ENCODE measurements at regions not wholly inside any gene's neighbourhood (a gene's known extent, or its start where the extent isn't known, plus 50 kb on each side); places are given as distances from the start of the nearest gene placed in this dataset.

DNA sequence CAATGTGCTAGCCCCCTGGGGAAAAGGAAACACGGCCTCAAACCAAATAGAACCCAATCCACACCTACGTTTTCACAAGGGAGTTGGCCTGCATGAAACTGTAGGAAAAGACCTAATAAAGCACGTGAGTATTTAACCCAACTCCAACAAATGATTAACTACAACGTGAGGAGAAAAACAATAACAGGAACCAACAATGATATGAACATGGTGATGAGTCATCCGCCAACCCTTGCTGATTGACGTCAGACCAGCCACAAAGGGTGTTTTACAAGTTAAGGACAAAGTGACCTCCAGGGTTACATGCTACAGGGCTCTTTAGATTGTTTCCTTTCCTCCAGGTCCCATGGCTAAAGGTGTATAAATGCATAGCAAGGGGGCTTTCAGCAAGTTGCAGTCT lies 460.5 kb downstream of the COG6 start:
- DNase-seq (ENCODE audit: low spot score): peak; percentile 20

DNA sequence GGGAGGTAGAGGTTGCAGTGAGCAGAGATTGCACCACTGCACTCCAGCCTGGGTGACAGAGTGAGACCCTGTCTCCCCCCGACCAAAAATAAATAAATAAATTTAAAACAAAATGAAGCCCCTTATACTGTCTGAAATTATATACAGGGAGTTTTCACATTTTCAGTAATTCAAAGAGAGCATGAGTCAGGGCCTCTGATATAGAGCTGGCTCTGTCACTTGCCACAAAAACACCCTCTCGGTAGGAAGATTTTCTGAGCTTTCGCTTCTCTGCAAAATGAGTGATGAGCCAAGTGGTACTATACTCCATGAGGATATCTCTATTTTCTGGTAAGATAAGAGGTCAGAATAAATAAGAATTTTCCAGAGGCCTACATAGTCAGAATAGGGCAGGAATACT lies 462.9 kb downstream of the COG6 start:
- DNase-seq (ENCODE audit: low spot score): no peak

DNA sequence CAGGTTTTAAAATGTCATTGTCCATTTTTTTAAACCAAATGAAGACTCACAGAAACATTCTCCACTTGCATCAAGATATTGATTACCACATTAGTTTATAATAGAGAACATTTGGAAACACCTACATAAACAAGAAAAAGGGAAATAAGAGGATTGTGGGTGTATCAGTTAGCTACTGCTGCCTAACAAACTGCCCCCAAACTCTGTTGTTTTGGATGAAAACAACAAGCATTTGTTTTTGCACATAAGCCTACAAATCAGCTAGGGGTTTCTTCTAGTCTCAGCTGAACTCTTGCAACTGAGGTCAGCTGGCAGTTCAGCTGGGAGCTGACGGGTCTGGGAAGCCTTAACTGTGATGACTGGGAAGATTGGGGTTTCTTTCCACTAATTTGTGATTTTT lies 464.4 kb downstream of the COG6 start:
- DNase-seq (ENCODE audit: low spot score): no peak

DNA sequence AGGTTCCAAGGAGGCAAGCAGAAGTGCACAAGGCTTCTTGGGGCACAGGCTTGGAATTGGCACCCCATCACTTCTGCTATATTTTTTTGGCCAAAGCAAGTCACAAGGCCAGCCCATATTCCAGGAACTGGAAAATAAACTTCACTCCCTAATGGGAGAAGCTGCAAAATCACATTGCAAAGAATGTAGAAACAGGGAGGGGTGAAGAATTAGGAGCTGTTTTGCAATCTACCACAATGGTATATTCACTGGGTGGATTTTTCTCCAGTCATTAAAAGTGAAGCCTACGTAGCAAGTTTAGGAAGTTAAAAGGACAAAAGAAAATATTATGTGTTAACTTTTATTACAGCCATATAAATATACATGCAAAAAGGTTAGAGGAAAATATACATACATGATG lies 464.8 kb downstream of the COG6 start:
- DNase-seq (ENCODE audit: low spot score): peak; percentile 27

DNA sequence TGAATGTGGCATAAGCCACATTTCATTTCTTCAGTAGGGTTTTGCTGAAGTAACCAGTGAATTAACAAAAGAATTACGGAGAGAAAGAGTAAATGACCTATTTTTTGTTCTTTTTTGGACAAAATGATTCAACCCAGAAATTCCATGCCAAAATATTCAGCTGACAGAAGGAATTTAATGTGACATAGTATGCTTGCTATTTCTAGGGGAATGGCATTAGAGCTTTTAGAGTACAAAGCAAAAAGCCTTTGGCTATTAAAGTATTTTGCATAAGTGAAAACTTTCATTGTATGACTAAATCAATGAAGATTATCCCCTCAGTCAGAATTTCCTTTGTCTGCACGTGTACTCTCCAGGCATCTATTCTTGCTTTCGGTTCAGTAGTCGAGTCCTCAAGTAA lies 465.3 kb downstream of the COG6 start:
- peak; percentile 55 for DNase-seq (ENCODE audit: low spot score)

DNA sequence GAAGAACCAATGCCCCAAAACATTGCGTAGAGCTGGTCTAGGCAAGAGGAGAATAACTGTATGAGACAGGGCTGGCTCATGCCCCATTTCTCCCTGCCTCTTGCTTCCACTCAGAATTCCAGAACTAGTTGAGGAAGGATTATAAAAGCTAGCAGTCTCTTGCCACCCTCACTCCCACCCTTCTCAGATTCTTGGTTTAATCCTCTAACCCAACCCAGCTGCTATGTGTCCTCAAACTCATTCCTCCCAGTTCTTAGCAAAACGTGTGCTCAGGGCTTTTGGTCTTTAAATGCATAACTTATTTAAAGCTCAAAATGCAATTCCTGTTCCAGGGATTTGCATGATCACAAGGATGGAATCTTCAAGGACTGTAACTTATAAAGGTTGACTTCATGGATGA lies 466.3 kb downstream of the COG6 start:
- no peak for DNase-seq (ENCODE audit: low spot score)

DNA sequence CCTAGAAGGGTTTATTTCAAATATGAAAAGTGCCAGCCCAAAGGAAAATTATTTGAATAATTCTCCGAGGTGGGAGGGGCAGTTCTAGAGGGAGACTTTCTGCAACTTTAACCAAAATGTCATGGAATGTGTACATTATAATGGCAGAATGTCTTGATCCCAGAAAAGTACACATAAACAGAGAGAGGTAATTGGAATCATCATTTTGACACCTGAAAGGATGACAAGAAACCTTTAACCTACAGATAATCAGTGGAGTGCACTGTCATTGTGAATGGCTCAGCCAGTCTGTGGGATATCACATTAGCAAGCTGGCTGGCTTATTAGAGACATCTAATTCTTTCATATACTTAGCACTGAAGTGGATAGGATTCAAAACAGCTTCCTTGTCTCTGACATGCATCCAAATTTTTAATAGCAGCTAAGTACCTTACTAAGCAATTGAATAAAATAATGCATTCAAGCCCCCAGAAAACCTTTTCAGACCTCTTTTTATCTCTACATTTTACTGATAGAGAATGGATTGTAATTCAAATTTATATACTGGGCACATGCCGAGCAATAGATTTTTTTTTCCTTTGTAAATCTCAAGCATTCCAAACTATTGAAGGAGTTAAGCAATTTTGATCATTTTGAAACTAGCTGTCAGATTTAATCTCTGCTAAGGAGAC lies 468.6 kb downstream of the COG6 start:
- no peak for DNase-seq (ENCODE audit: low spot score)

DNA sequence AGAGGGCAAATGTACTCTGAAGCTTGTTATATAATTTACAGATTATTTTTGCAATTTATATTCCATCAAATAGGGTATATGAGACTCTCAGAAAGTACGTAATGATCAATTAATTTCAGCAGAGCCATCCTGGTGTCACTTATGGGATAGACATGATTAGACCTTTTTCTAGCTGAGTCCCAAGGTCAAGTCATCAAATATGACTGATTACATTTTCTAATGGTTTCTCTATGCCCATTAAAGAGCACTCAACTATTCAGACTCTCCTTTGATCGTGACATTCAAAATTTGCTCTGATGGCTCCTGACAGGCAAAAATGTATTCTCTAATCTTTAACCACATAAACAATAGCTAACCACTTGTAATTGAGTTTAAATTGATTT lies 469.2 kb downstream of the COG6 start:
- no peak for DNase-seq (ENCODE audit: low spot score)

DNA sequence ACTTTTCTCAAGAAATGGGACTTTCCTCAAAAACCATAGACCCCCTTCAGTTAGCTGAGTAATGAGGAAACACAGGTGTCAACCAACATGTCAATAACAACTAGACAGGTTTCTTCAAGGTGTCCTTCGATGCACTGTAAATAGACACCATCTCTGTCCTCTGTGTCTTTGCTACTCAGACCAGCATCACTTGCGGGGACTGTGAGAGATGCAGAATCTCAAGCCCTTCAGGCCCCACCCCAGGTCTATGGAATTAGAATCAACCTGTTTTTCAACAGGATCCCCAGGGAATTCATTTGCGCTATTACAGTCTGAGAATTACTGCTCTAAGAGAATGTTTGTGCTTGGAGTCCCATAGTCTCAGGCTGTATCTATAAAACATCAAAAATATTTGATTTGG lies 469.9 kb downstream of the COG6 start:
- DNase-seq (ENCODE audit: low spot score): no peak

DNA sequence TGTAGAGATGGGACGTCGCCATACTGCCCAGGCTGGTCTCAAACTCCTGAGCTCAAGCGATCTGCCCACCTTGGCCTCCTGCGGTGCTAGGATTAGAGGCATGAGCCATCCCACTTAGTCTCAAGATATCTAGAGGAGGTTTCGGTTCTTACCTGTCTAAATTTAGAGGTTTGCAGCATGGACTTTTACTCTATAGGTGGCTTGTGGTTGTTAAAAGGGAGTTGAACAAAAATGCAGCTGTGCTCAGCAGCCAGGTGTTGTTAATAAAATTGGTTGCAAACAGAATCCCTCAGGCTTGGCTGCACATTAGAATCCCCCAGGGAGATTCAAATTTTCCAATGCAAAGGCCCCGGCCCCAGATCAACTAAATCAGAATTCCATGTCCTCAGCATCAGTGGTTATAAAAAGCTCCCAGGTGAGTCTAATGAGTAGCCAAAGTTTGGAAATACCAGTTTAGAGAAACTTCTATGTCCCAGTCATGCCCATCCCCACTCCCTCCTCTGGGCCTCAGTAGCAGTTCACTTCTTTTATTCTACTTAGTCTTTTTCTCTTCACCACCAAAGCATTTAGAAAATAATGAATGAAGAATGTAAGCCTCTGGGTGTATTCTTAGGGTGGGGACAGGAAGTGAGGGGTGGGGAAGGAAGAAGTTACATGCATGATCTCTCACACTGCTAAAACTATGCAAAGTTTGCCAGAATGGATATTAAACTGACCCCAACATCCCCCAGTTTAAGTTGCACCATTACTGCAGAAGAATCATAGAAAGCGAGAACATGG lies 471.0 kb downstream of the COG6 start:
- DNase-seq (ENCODE audit: low spot score): no peak

DNA sequence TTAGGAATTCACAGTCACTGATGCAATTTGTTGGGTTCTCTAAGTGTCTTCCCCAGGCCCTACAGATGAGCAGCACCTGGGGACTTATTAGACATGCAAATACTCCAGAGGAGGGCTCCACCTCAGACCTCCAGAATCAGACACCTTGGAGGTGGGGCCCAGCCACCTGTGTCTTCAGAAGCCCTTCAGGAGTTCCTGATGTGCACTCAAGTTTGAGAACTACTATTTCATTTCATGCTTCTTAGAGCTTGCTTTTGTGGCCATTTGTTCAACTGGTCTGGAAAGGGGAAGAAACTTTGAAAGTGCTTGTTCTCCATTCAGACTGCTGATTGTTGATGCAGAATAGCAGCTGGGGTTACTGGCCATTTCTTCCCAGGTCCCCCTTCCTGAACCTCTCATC lies 472.0 kb downstream of the COG6 start:
- DNase-seq (ENCODE audit: low spot score): no peak

DNA sequence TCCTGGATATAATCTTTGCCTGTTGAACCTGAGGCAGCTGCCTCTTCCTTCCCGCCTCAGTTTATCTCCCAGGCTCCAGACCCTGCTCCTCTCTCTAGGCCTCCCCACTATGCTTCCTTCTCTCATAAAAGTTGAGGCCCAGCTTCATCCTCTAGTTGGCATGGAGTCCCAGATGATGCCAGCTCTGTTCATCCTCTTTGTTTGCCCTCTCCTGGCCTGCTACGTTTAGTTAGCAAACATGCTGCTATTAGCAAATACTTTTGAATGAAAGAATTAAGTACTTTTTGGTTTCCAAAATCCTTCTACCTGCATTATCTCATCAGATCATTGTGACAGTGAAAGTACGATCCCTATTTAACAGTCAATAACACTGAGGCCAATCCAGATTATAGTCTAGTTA lies 472.5 kb downstream of the COG6 start:
- DNase-seq (ENCODE audit: low spot score): no peak

DNA sequence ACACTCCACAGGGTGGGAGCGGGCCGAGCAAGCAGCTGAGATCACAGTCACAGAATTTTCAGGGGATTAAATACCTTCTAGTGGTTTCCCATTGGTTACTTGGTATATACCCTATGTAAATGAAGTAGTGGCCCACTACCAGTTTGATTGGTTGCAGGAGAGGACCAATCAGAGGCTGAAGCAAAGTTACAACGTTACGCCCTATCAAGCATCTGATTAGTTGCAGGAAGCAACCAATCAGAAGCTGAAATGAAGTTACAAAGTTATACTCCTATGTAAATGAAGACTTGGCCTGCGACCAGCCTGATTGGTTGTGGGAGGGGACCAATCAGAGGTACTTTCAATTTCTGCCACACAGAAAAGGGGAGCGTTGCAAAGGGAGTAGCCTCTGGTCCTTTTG lies 474.0 kb downstream of the COG6 start:
- DNase-seq (ENCODE audit: low spot score): no peak

DNA sequence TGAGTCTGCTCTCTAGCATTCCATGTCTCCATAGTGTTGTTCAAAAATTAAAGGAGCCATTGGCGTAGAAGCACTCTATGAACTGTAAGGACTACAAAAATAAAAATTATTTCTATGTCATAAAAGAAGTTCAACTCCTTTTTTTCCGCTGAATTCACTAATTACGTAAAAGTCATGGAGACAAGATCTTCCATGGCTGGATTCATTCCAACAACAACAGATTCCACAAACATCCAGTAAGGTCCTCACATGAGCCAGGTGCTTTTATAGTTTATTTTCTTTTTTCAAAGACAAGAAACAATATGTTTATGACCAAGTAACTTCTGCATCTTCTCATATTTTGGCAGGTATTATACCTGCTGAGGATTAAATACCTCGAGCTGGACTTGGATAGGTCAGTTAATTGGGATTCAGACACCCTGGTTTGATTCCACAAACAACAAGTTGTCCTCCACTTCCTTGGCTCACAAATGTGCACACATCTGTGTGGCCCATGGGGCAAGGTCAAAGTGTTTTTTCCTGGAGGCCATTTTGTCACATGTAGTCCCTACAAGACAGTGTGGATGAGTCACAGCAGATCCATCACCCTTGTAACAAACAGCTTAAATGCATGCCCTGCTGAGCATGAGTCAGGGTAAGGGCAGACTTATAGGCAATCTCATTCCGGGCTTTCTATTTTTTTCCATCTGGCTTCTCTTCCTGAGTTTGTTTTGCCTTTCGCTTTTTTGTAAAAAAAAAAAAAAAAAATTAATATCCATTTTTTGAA lies 475.6 kb downstream of the COG6 start:
- DNase-seq (ENCODE audit: low spot score): peak; percentile 19

DNA sequence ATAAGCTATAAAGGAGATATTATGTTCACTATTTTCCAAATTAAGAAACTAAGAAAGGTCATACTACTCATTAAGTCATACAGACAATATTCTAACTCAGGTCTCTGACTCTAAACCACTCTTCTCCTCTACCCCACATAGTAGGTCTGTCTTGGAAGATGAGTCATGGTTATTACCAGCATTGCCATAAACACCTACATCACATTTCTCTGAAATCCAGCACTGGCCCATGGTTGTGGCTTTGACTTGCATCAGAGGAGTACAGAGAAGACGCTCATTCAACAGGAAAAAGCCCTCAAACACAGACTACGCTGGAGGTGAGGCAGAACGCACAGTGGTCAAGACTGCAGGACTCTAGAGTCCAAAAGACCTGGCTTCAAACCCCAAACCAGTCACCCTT lies 476.8 kb downstream of the COG6 start:
- DNase-seq (ENCODE audit: low spot score): no peak

DNA sequence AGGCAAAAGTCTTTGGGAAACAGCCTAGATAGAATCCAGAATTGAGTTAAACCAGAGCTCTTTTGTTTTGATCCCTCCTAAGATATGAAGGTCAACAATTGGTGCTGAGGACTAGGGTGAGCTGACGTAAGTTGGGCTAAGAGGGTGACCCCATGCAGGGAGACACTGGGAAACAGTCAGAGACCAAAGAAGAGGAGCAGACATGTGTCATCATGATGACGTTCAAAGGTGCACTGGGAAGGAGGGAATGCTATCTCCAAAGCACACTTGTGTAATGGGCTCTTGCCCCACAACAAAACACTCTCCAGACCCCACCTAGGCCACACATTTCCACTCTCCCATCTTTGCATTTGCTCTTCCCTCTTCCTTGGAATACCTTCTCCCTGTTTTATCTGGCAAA lies 481.4 kb downstream of the COG6 start:
- no peak for DNase-seq (ENCODE audit: low spot score)

DNA sequence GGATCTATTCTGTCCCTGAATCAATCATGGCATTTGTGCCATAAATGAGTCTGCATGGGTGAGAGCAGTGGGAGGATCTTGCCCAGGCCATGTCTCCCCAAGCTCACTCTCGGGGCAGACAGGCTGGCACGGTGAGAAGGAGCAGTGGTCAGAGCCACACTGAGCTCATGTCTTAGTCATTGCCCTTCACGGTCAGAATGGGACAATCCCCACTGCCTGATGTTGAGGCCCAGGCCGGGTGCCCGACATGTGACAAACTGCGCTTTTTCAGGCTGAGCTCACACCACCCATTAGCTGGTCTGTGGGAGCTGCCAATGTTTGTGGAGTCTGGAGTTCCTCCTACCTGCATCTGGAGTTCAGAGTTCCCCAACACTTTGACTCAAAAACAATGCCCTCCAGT lies 481.9 kb downstream of the COG6 start:
- no peak for DNase-seq (ENCODE audit: low spot score)

DNA sequence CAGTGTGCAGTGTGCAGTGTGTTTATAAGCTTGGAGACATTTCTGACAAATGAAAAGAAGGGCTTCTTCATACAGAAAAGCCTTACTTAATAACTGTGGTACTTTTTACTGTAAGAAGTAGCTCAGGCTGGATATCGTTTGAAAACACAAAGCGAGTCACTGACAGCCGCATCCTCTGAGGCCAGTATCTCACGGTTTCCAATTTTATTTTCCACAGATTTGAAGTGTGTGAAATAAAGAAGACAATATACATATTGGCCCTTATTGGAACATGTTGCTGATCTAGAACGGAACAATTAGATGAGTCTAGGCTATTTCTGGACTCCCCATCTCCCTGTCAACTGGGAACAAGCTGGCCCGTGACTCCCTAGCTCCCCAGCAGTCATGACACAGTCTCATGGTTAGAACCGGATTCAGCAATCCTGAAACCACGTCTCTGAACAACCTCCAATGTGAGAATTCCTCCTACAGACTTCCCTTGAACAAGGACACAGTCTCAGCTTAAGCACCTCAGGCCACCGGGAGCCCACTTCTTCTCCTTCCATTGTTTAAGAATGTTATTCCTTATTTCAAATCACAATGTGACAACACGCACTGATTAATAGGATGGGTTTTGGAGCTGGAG lies 484.5 kb downstream of the COG6 start:
- no peak for DNase-seq (ENCODE audit: low spot score)

DNA sequence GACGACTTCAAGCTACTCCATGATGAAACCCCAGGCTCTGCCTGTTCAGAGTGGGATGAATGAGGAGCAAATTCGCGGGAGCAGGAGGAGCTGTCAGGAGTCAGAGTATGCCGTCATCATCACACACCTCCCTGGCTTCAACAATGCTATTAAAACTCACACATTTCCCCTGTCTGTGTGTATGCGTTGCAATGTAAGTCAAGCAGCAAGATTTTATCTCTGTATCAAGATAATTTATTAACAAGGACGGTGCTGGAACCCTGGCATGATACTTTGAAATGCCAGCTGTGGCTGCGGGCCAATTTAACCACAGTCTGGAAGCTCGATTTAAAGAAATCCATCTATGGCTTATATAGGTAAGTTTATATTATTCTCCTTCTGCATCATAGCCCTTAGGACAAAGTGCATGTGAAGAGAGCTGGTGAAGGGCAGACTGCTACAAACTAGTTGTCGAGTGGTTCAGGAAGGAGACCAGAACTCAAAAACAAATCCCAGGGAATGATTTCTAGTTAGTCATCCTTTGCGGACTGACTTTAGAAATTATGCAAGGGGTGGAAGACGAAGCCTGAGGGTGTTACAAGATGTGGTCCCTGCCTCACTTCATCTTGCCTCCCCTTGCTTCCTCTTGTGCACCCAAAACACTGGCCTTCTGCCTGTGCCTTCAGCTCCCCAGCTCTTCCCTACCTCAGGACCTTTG lies 486.5 kb downstream of the COG6 start:
- no peak for DNase-seq (ENCODE audit: low spot score)

DNA sequence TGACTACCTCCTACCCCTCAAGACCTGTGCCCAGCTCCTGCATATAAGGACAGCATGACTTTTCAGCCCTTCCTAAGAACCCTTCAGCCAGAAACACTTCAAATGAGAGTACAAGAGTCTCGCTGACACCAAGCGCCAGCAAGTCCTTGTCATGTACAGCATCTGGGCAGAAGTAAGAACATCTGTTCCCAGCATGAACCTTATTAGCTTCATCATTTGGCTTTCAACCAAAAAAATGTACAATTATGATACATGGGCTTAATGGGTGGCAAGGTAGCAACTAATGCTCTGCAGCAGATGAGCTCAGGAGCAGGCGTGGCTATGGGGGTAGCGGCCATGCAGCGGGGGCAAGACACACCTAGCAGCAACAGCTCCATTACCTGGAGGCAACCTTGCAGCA lies 487.6 kb downstream of the COG6 start:
- no peak for DNase-seq (ENCODE audit: low spot score)

DNA sequence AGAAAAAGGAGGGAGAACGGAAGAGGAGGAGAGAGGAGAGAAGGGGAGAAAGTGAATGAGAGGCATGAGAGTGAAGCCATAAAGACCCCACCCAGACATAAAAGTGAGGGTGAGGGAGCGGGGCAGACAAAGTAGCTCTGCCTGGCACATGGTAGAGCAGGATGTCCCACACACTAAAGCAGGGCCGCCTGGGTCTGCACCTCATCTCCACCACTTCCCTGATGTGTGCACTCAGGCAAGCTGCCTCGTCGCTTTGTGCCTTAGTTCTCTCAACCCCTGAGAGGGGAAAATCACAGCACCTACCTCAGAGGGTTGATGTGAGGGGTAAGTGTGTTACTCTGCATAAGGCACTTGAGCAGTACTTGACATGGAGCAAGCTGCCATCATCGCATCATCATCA lies 488.1 kb downstream of the COG6 start:
- no peak for DNase-seq (ENCODE audit: low spot score)

DNA sequence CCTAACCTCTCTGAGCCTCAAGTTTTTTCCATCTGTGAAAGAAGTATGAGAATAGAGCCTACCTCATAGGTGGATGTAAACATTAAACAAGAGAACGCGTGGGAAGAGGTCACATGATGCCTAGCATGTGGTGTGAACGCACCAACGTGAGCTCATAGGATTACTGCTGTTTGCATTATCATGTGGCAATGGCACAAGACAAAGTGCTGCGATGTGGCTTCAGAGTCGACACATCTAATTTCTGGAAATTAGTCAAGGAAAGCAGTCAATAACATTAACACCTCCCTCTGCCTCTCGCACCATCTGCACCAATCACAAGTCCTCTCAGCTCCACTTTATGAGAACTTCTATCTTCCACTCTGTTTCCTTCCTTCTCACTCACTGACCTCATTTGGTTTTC lies 489.7 kb downstream of the COG6 start:
- DNase-seq (ENCODE audit: low spot score): no peak
